Left lung (tissue), 4 donors: ENCODE measurements at regions not wholly inside any gene's neighbourhood (a gene's known extent, or its start where the extent isn't known, plus 50 kb on each side); places are given as distances from the start of the nearest gene placed in this dataset.
A peak's percentile ranks its signal among the peaks of the same experiment; 100 is the strongest.

ENCODE experiments used
- ATAC-seq: fragments of 200-7000 bp; cut with Tn5 transposase; one replicate; pipeline ENCODE4 v1.9.1; 2020; ENCODE audit warnings: moderate library complexity
- DNase-seq, 4 donors: peaks; one replicate each; pipeline ENCODE4 v3.0.0-alpha.2; 2013 to 2020
- H3K27ac ChIP-seq, 2 donors: fragments of 200-600 bp; sonication (generic) in 1 of 2; one replicate each; pipeline versions ENCODE4 v1.5.0 to v1.8.0; 2020 to 2021
- H3K27me3 ChIP-seq, 2 donors: fragments of 200-600 bp; sonication (generic) in 1 of 2; one replicate each; pipeline versions ENCODE4 v1.5.0 to v1.8.0; 2020 to 2021
- H3K36me3 ChIP-seq, 2 donors: fragments of 200-600 bp; sonication (generic) in 1 of 2; one replicate each; pipeline versions ENCODE4 v1.5.0 to v1.8.0; 2020 to 2021
- H3K4me1 ChIP-seq, 2 donors: fragments of 200-600 bp; one replicate each; pipeline ENCODE4 v1.8.0; 2021
- H3K4me3 ChIP-seq, 2 donors: fragments of 200-600 bp; sonication (generic) in 1 of 2; one replicate each; pipeline versions ENCODE4 v1.5.0 to v1.8.0; 2020 to 2021; ENCODE audit warnings: mild to moderate bottlenecking in 1 of 2
- H3K9me3 ChIP-seq, 2 donors: fragments of 200-600 bp; sonication (generic) in 1 of 2; one replicate each; pipeline versions ENCODE4 v1.5.0 to v1.8.0; 2020 to 2021
- intact Hi-C, 2 donors: fragments of 100-400 bp; cut with DNase I; formaldehyde crosslinking; loops; one replicate each; pipeline versions ENCODE4 v1.11.2 to v1.14.2; 2022
- TF ChIP-seq, protein P1 (sequence below), 2 donors: fragments of 200-600 bp; sonication (generic) in 1 of 2; IDR thresholded peaks; one replicate each; pipeline versions ENCODE4 v1.5.0 to v1.8.0; 2021; ENCODE audit warnings: antibody characterized with exemption in 2 of 2
- donor health status: DM: no; HTN: yes; CAD: no.
- donor health status: DM: no; HTN: no; CAD: no.

- H3K4me3 ChIP-seq = no peak overlapping the region
- H3K36me3 ChIP-seq = no peaks in the 10 kb centered on the region
- TF ChIP-seq, protein P1, sequence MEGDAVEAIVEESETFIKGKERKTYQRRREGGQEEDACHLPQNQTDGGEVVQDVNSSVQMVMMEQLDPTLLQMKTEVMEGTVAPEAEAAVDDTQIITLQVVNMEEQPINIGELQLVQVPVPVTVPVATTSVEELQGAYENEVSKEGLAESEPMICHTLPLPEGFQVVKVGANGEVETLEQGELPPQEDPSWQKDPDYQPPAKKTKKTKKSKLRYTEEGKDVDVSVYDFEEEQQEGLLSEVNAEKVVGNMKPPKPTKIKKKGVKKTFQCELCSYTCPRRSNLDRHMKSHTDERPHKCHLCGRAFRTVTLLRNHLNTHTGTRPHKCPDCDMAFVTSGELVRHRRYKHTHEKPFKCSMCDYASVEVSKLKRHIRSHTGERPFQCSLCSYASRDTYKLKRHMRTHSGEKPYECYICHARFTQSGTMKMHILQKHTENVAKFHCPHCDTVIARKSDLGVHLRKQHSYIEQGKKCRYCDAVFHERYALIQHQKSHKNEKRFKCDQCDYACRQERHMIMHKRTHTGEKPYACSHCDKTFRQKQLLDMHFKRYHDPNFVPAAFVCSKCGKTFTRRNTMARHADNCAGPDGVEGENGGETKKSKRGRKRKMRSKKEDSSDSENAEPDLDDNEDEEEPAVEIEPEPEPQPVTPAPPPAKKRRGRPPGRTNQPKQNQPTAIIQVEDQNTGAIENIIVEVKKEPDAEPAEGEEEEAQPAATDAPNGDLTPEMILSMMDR (IDR thresholded peaks at IDR 0.05) = no peak
- no peak for DNase-seq
- no peak overlapping the region for H3K27ac ChIP-seq
- no peaks in the 10 kb centered on the region for H3K4me1 ChIP-seq
- ATAC-seq = no peak
- intact Hi-C loops = no loop called here
- no peaks in the 10 kb centered on the region for H3K9me3 ChIP-seq
- H3K27me3 ChIP-seq = peaks cover 0 to 8% of the 10 kb centered on the region in 2 donors
These were observed 187.4 kb upstream of the TNRC6C start for GRCh38 chr17:77771145-77771544.

DNA sequence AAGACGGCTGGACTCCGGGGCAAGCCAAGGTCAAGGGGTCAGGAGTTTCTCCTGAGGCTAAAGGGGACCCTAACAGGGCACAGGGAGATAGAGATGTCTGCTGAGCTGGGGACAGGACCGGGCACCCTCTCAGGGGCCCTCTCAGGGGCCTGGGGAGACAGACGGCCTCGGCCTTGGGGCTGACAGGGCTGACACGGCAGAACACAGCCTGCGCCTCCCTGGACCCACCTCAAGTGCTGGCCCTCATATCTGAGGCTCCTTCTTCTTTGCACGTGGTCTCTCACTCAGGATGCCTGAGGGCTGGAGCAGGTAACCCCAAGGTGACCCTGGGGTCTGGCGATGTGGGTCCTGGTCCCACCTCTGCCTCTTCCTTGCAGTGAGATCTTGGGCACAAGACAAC lies 186.9 kb upstream of the TNRC6C start:
- H3K9me3 ChIP-seq = no peaks in the 10 kb centered on the region
- no peaks in the 10 kb centered on the region for H3K4me1 ChIP-seq
- peaks cover 0 to 8% of the 10 kb centered on the region in 2 donors for H3K27me3 ChIP-seq
- intact Hi-C loops = no loop called here
- H3K4me3 ChIP-seq = no peak overlapping the region
- DNase-seq (no peak), ATAC-seq (no peak)
- TF ChIP-seq, protein P1 (IDR thresholded peaks at IDR 0.05) = no peak
- no peaks in the 10 kb centered on the region for H3K36me3 ChIP-seq
- no peak overlapping the region for H3K27ac ChIP-seq

DNA sequence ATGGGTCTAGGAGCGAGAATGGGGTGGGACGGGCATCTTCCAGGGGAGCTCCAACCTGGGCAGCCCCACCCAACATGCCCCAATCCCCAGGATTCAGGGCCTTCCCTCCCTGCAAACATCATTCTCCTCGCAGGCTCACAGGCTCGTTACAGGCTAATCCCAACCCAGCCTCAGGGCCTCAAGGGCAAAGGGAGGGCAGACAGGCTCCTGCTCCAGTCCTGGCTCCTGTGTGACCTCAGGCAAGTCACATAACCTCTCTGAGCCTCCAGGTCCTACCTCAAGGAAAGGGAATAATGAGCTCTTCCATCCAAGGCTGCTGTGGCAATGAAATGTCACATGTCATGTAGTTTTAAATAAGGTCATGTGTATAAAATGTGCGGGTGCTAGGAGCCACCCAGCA lies 186.5 kb upstream of the TNRC6C start:
- H3K9me3 ChIP-seq = no peaks in the 10 kb centered on the region
- no peak overlapping the region for H3K27ac ChIP-seq
- TF ChIP-seq, protein P1 (IDR thresholded peaks at IDR 0.05) = no peak
- no peak overlapping the region for H3K4me3 ChIP-seq
- H3K36me3 ChIP-seq = no peaks in the 10 kb centered on the region
- no peaks in the 10 kb centered on the region for H3K4me1 ChIP-seq
- intact Hi-C loops = no loop called here
- ATAC-seq (no peak), DNase-seq (no peak)
- H3K27me3 ChIP-seq = peaks cover 0 to 8% of the 10 kb centered on the region in 2 donors

GRCh38 chr17:77772461-77772897 lies 186.0 kb upstream of the TNRC6C start:
- Histone ChIP-seq H3K27me3 (peaks cover 0 to 8% of the 10 kb centered on the region in 2 donors), H3K27ac (no peak overlapping the region), H3K4me1 (no peaks in the 10 kb centered on the region), H3K9me3 (no peaks in the 10 kb centered on the region), H3K36me3 (no peaks in the 10 kb centered on the region), H3K4me3 (no peak overlapping the region)
- ATAC-seq = peak; percentile 83
- intact Hi-C loops = no loop called here
- TF ChIP-seq, protein P1 (IDR thresholded peaks at IDR 0.05) = peak; percentile 25 to 46
- peak in 2 of 4 donors; percentile 48 to 86 for DNase-seq

DNA sequence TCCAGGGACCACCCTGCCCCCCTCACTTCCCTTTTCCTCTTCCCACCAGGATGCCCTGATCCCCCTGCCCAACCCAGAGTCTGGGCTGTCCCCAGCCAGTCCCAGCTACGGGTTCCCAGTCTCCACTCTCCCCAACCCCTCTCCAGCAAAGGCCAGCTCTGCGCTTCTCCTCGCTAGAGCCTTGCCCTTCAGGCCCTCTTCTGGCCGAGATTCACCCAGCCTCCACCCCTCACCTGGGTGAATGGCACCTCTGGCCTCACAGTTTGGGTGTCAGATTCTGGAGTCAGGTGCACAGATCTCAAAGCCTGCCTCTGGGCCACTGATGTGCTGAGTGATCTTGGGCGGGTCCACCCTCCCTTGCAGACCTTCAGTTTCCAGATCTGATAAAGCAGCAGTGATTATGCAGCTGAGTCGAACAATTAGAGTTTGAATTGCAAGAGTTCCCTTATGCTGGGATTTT lies 185.6 kb upstream of the TNRC6C start:
- Histone ChIP-seq H3K4me3 (no peak overlapping the region), H3K27ac (no peak overlapping the region), H3K27me3 (peaks cover 0 to 8% of the 10 kb centered on the region in 2 donors), H3K9me3 (no peaks in the 10 kb centered on the region), H3K4me1 (no peaks in the 10 kb centered on the region), H3K36me3 (no peaks in the 10 kb centered on the region)
- ATAC-seq = no peak
- DNase-seq = no peak
- intact Hi-C loops = no loop called here
- TF ChIP-seq, protein P1 (IDR thresholded peaks at IDR 0.05) = no peak
